Duodenal mucosa (tissue), 2 donors: ENCODE measurements at regions not wholly inside any gene's neighbourhood (a gene's known extent, or its start where the extent isn't known, plus 50 kb on each side); places are given as distances from the start of the nearest gene placed in this dataset.
"Not testable (repeated sequence)": the region's sequence is repeated elsewhere in the genome, so short reads cannot be mapped to it uniquely, and the experiment has no call there.

Experiments
- H3K27ac ChIP-seq: one replicate; pipeline ENCODE4 v1.7.0; 2013; ENCODE audit warnings: low read depth, low read length
- H3K27me3 ChIP-seq, 2 donors: one replicate each; pipeline ENCODE4 v1.7.0; 2013; ENCODE audit warnings: low read length in 2 of 2, control low read depth in 1 of 2; ENCODE audit not compliant: insufficient read depth in 2 of 2, control insufficient read depth in 1 of 2
- H3K36me3 ChIP-seq, 2 donors: one replicate each; pipeline ENCODE4 v1.7.0; 2013; ENCODE audit warnings: low read length in 2 of 2, control low read depth in 1 of 2; ENCODE audit not compliant: insufficient read depth in 2 of 2, control insufficient read depth in 1 of 2
- H3K4me1 ChIP-seq, 2 donors: one replicate each; pipeline ENCODE4 v1.7.0; 2013; ENCODE audit warnings: low read length in 2 of 2, control low read depth in 1 of 2; ENCODE audit not compliant: insufficient read depth in 2 of 2, control insufficient read depth in 1 of 2
- H3K4me3 ChIP-seq, 2 donors: one replicate each; pipeline ENCODE4 v1.7.0; 2013; ENCODE audit warnings: low read length in 2 of 2, low read depth in 1 of 2
- H3K9ac ChIP-seq, 2 donors: one replicate each; pipeline ENCODE4 v1.7.0; 2013; ENCODE audit warnings: low read length in 2 of 2, low read depth in 1 of 2
- H3K9me3 ChIP-seq, 2 donors: one replicate each; pipeline ENCODE4 v1.7.0; 2013; ENCODE audit warnings: low read length in 2 of 2, control low read depth in 1 of 2; ENCODE audit not compliant: control insufficient read depth in 1 of 2

DNA sequence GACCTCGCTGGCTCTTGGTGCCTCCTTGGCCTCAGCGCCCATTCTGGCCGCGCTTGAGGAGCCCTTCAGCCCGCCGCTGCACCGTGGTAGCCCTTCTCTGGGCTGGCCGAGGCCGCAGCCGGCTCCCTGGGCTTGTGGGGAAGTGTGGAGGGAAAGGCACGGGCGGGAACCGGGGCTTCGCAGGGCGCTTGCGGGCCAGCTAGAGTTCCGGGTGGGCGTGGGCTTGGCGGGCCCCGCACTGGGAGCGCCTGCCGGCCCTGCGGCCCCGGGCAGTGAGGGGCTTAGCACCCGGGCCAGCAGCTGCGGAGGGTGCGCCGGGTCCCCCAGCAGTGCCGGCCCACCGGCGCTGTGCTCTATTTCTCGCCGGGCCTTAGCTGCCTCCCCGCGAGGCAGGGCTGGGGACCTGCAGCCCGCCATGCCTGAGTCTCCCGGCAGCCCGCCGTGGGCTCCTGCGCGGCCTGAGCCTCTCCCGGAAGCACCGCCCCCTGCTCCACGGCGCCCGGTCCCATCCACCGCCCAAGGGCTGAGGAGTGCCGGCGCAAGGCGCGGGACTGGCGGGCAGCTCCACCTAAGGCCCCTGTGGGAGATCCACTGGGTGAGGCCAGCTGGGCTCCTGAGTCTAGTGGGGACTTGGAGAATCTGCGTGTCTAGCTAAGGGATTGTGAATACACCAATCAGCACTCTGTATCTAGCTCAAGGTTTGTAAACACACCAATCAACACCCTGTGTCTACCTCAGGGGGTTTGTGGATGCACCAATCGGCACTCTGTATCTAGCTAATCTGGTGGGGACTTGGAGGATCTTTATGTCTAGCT lies 141.1 kb downstream of the SLCO4C1 start:
- H3K4me1 ChIP-seq, H3K27ac ChIP-seq, H3K36me3 ChIP-seq, H3K9me3 ChIP-seq, H3K4me3 ChIP-seq, H3K27me3 ChIP-seq, H3K9ac ChIP-seq: not testable (repeated sequence)

DNA sequence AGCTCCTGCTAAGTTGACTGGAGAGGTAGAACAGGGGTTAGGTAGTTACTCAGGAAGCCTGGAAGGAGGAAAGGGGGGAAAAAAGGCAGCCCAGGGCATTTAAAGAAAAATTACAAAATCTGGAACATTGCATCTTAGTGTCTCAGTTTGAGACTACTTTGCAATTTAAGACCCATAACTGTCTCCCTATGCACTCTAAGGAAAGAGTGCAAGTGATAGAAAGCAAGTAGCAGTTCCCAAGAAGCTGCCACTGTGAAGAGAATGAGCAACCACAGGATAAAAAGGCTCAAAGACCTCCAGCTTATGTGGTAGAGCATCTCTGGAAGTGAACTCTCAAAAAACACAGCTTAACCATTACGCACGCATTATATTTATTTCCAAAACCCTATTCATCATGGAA lies 141.8 kb downstream of the SLCO4C1 start:
- Histone ChIP-seq H3K4me3 (no peak overlapping the region), H3K27ac (no peak overlapping the region), H3K9ac (no peak overlapping the region), H3K36me3 (no peaks in the 10 kb centered on the region), H3K27me3 (no peaks in the 10 kb centered on the region), H3K4me1 (no peaks in the 10 kb centered on the region), H3K9me3 (no peaks in the 10 kb centered on the region)

DNA sequence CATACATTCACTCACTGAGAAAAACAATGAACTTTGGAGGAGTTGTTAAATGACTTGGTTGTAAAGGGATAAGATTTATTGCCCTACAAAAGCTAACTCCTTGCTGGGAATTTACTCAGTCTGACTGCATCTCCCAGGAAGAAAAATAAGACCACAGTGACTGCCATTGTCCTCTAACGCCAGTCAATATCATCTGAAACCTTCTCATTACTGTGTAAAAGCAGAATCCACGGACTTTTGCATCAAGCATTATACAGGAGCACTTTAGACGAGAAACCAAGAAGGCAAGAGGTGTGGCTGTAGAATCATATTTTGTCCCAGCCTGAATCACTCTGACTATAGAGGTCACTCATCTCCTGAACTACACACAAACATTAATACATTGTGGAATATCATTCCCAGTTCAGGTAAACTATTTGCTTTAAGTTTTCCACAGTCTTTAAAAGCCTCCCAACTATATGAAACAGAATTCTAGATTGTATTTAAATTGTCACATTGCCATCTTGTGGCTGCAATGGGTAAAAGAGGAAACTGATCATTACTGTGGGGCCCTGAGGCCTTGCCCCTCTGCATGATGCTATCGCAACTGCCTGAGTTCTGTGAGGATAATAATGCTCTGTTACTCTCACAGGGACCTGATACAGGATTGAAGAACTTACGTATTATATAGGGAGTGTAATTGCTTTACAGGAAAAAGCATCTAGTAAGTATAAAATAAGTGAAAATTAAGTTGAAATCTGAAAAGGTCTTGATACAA lies 142.9 kb downstream of the SLCO4C1 start:
- H3K27ac ChIP-seq: no peak overlapping the region
- no peaks in the 10 kb centered on the region for H3K4me1 ChIP-seq
- no peaks in the 10 kb centered on the region for H3K27me3 ChIP-seq
- H3K9me3 ChIP-seq: no peaks in the 10 kb centered on the region
- no peak overlapping the region for H3K4me3 ChIP-seq
- no peaks in the 10 kb centered on the region for H3K36me3 ChIP-seq
- H3K9ac ChIP-seq: no peak overlapping the region

DNA sequence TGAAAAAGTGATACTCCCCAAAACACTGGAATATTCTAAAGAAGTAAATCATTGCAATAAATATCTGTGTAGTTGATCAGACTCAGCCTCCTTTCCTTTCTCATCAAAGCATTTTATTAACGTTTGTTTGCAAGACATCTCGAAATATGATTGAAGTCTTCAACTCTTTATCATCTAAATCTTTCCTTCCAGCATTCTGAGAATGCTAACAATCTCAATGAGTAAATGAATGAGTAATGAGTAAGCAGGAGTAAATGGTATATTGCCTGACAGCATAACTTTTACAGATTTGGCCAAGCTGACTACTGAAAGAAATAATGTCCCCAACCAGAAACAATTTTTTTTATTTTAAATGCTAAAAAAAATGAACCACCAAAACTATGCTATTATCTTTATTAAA lies 157.1 kb downstream of the SLCO4C1 start:
- Histone ChIP-seq H3K4me1 (no peaks in the 10 kb centered on the region), H3K9ac (no peak overlapping the region), H3K4me3 (no peak overlapping the region), H3K27me3 (no peaks in the 10 kb centered on the region), H3K36me3 (no peaks in the 10 kb centered on the region), H3K27ac (no peak overlapping the region), H3K9me3 (no peaks in the 10 kb centered on the region)

DNA sequence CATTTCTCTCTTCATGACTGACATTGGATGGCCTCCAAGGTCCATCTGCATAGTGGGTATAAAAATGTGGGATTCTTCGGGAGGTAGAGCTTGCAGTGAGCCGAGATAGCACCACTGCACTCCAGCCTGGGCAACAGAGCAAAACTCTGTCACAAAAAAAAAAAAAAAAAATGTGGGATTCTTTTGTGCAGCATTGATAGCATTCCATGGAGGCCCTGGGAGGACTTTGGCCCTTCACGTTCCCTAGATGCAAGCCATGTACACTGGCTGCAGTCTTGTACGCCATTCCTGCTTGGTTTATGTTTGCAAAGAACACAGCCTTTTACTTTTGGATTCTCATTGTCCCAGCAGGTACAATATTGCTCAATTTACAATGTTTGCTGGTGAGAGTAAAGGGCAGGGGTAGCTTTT lies 157.8 kb downstream of the SLCO4C1 start:
- Histone ChIP-seq H3K9me3 (no peaks in the 10 kb centered on the region), H3K9ac (no peak overlapping the region), H3K36me3 (no peaks in the 10 kb centered on the region), H3K4me3 (no peak overlapping the region), H3K4me1 (no peaks in the 10 kb centered on the region), H3K27me3 (no peaks in the 10 kb centered on the region), H3K27ac (no peak overlapping the region)

DNA sequence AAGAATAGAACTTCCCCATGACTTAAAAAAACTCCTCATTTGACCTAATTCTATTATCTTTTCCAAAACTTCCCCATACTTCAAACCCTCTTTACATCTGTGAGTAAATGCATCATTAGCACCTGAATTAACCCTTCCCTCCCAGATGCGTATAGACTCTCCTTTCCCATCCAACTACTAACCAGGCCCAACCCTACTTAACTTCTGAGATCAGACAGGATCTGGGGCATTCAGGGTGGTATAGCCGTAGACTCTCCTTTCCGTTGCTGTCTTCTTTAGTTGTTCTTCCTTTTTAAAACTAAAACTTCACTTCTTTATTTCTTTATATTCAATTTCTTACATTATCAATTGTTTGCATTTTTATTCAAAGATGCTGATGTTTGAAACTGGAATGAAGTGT lies 165.2 kb downstream of the SLCO4C1 start:
- Histone ChIP-seq H3K36me3 (no peaks in the 10 kb centered on the region), H3K9me3 (no peaks in the 10 kb centered on the region), H3K4me3 (no peak overlapping the region), H3K4me1 (no peaks in the 10 kb centered on the region), H3K27ac (no peak overlapping the region), H3K9ac (no peak overlapping the region), H3K27me3 (no peaks in the 10 kb centered on the region)

DNA sequence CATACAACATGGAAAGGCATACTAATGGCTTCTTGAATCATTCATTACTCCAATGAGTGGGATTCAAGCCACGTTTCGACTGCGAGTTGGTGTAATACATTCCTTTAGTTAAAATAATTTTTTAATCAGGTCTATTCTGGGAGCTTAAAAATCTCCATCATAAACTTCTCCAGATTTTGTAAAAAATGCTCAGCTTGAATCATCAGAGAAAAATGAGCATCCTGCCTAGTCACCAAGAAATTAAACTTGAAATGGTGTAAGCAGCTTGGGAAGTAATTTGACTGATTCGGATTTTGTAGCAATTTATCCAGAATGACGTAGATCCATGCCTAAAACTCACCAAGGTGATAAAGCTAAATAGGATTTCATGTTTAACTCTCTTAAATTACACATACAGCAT lies 165.7 kb downstream of the SLCO4C1 start:
- no peaks in the 10 kb centered on the region for H3K4me1 ChIP-seq
- no peaks in the 10 kb centered on the region for H3K27me3 ChIP-seq
- no peak overlapping the region for H3K9ac ChIP-seq
- H3K9me3 ChIP-seq: no peaks in the 10 kb centered on the region
- H3K4me3 ChIP-seq: no peak overlapping the region
- no peaks in the 10 kb centered on the region for H3K36me3 ChIP-seq
- no peak overlapping the region for H3K27ac ChIP-seq

DNA sequence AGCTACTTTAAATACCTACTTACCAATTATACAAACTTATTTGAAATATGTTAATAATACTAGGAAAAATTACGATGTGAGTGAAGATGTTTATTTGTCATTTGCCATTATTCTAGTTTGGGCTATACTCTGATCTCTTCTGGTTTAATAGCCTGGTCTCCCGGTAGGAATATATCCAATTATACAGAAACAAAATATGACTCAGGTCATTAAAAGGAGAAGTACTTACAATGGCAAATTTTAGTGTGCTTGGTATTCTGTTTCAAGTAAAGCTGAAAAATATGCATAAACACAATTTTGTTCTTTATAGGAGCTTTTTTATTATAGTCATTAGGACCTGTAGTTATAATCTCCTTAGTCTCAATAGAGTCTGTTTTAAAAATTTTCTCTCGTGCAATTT lies 176.8 kb downstream of the SLCO4C1 start:
- Histone ChIP-seq H3K4me1 (no peaks in the 10 kb centered on the region), H3K27me3 (no peaks in the 10 kb centered on the region), H3K9ac (no peak overlapping the region), H3K4me3 (no peak overlapping the region), H3K36me3 (no peaks in the 10 kb centered on the region), H3K9me3 (no peaks in the 10 kb centered on the region), H3K27ac (no peak overlapping the region)

DNA sequence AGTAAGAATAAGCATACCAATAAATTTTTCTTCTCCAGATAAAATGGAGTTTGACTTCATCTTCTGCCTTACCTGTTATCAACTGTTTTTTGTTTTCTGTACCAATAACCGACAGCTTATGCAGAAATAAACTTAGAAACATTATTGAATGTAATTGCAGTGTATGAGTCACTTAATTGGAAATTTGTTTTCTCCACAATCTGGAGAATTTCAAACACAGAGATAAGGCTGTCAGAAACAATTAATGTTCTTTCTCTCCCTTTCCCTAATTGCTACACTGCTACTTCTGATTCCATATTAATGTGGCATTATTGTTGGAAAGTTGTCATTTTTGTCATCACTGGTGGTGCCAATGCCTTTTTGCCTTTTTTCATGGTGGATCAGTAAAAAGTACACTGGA lies 180.3 kb downstream of the SLCO4C1 start:
- H3K4me3 ChIP-seq: no peak overlapping the region
- H3K36me3 ChIP-seq: no peaks in the 10 kb centered on the region
- no peak overlapping the region for H3K27ac ChIP-seq
- no peak overlapping the region for H3K9ac ChIP-seq
- no peaks in the 10 kb centered on the region for H3K27me3 ChIP-seq
- no peaks in the 10 kb centered on the region for H3K9me3 ChIP-seq
- no peaks in the 10 kb centered on the region for H3K4me1 ChIP-seq

DNA sequence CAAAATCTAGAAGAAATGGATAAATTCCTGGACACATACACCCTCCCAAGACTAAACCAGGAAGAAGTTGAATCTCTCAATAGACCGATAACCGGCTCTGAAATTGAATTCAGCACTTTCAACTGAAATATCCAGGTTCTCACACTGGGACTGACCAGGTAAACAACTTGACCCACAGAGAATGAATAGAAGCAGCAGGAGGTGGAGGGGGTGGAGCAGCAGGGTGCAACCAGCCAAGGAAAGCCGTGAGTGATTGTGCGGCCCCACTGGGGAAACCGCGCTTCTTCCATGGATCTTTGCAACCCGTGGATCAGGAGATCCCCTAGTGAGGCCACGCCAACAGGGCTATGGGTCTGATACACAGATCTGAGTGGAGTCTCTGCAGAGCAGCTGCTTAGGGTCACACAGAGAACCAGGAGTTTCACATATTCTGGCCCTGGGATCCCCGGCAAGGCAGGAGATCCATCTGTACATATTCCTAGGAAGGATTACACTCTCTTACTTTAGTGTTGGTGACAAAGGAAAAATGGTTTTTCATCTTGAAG lies 181.5 kb downstream of the SLCO4C1 start:
- H3K27me3 ChIP-seq: no peaks in the 10 kb centered on the region
- no peak overlapping the region for H3K9ac ChIP-seq
- H3K4me3 ChIP-seq: no peak overlapping the region
- H3K4me1 ChIP-seq: no peaks in the 10 kb centered on the region
- H3K27ac ChIP-seq: no peak overlapping the region
- H3K9me3 ChIP-seq: no peaks in the 10 kb centered on the region
- H3K36me3 ChIP-seq: no peaks in the 10 kb centered on the region
